GM23338 (cell line): ENCODE measurements at regions not wholly inside any gene's neighbourhood (a gene's known extent, or its start where the extent isn't known, plus 50 kb on each side); places are given as distances from the start of the nearest gene placed in this dataset.

Experiments used
- ATAC-seq: fragments of 200-7000 bp; cut with Tn5 transposase; 3 replicates; pipeline ENCODE4 v1.9.1; 2020
- DNase-seq: peaks from one replicate; pipeline ENCODE4 v3.0.0-alpha.2; 2015; ENCODE audit warnings: low spot score
- H2AFZ ChIP-seq: fragments of 200-600 bp; sonication (generic); 2 replicates; pipeline ENCODE4 v1.8.0; 2016; ENCODE audit warnings: antibody characterized with exemption, mild to moderate bottlenecking, moderate library complexity
- H3F3A ChIP-seq: fragments of 200-600 bp; sonication (generic); replicated peaks from 2 replicates; pipeline ENCODE4 v1.8.0; 2017; ENCODE audit warnings: antibody characterized with exemption, mixed run types, low read depth
- H3K27ac ChIP-seq: fragments of 200-600 bp; sonication (generic); 2 replicates; pipeline ENCODE4 v1.6.1; 2016; ENCODE audit warnings: low read depth
- H3K27me3 ChIP-seq: fragments of 200-600 bp; sonication (generic); 2 replicates; pipeline ENCODE4 v1.8.0; 2016; ENCODE audit warnings: mild to moderate bottlenecking, mixed run types, moderate library complexity; ENCODE audit not compliant: insufficient read depth
- H3K36me3 ChIP-seq: fragments of 200-600 bp; sonication (generic); 2 replicates; pipeline ENCODE4 v1.8.0; 2016; ENCODE audit warnings: mild to moderate bottlenecking; ENCODE audit not compliant: insufficient read depth
- H3K4me1 ChIP-seq: fragments of 200-600 bp; sonication (generic); 2 replicates; pipeline ENCODE4 v1.8.0; 2016; ENCODE audit warnings: mild to moderate bottlenecking, moderate library complexity; ENCODE audit not compliant: insufficient read depth
- H3K4me2 ChIP-seq: fragments of 200-600 bp; sonication (generic); 2 replicates; pipeline ENCODE4 v1.7.1; 2017; ENCODE audit warnings: mixed run types
- H3K4me3 ChIP-seq: fragments of 200-600 bp; sonication (generic); 2 replicates; pipeline ENCODE4 v1.6.1; 2016; ENCODE audit warnings: mixed run types
- H3K79me2 ChIP-seq: fragments of 200-600 bp; sonication (generic); replicated peaks from 2 replicates; pipeline ENCODE4 v1.8.0; 2017; ENCODE audit warnings: mild to moderate bottlenecking; ENCODE audit not compliant: insufficient read depth
- H3K9me2 ChIP-seq: fragments of 200-600 bp; sonication (generic); 2 replicates; pipeline ENCODE4 v1.8.0; 2017; ENCODE audit not compliant: insufficient read depth
- H4K20me1 ChIP-seq: fragments of 200-600 bp; sonication (generic); replicated peaks from 2 replicates; pipeline ENCODE4 v1.8.0; 2017; ENCODE audit warnings: mild to moderate bottlenecking; ENCODE audit not compliant: insufficient read depth
- H3K27ac Mint-ChIP-seq: 2 replicates; pipeline ENCODE4 v1.8.0; 2020; ENCODE audit warnings: inconsistent platforms, mild to moderate bottlenecking, moderate library complexity, mixed read lengths
- H3K27me3 Mint-ChIP-seq: 3 replicates; pipeline ENCODE4 v1.8.0; 2022; ENCODE audit warnings: low read depth, mild to moderate bottlenecking, moderate library complexity, mixed read lengths, inconsistent platforms; ENCODE audit not compliant: insufficient read depth, poor library complexity
- H3K36me3 Mint-ChIP-seq: 3 replicates; pipeline ENCODE4 v1.8.0; 2021; ENCODE audit warnings: low read depth, mild to moderate bottlenecking, inconsistent platforms, moderate library complexity, mixed read lengths
- H3K4me1 Mint-ChIP-seq: 3 replicates; pipeline ENCODE4 v1.8.0; 2020; ENCODE audit warnings: mild to moderate bottlenecking, inconsistent platforms, mixed read lengths
- H3K4me3 Mint-ChIP-seq: 3 replicates; pipeline ENCODE4 v1.8.0; 2021; ENCODE audit warnings: moderate library complexity, mild to moderate bottlenecking, inconsistent platforms, mixed read lengths
- H3K9me3 Mint-ChIP-seq: 3 replicates; pipeline ENCODE4 v1.8.0; 2020; ENCODE audit warnings: moderate library complexity, mild to moderate bottlenecking, inconsistent platforms, mixed read lengths
- EZH2phosphoT487 ChIP-seq: fragments of 200-600 bp; sonication (generic); IDR thresholded peaks from one replicate; pipeline ENCODE4 v1.8.1; 2018; ENCODE audit warnings: antibody characterized with exemption; ENCODE audit not compliant: unreplicated experiment
- NANOG ChIP-seq: IDR thresholded peaks from 2 replicates; pipeline ENCODE4 v1.6.1; 2016; ENCODE audit warnings: antibody characterized with exemption, borderline replicate concordance
- POLR2AphosphoS5 ChIP-seq: IDR thresholded peaks from 2 replicates; pipeline ENCODE4 v1.6.1; 2016; ENCODE audit warnings: antibody characterized with exemption, low read depth
- ZNF462 ChIP-seq: fragments of 250-450 bp; sonication (Bioruptor Pico); IDR thresholded peaks from 2 replicates; pipeline ENCODE4 v1.5.0; 2020; ENCODE audit warnings: mild to moderate bottlenecking, moderate library complexity
- TF ChIP-seq, protein P1 (sequence below): IDR thresholded peaks from 2 replicates; pipeline ENCODE4 v1.6.1; 2016; ENCODE audit warnings: antibody characterized with exemption

DNA sequence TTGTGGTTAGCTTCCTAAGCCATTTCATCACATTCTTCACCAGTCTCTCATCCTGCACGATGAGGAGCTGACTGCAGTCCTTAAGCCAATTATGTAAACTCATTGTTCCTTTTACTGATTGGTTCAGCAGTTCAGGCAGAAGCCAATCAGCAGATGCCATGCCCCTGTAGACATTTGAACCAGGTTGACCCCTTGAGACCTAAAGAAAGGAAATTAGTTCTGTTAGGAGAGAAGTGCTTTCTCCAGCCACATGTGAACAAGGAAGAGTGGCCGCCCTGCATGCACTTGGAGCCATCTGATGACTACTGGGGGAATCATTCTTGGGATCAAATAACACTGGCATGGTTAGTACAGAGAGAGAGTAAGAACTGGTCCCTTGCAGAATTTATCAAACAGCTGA lies 535.2 kb upstream of the ID4 start (continued):
- TF ChIP-seq ZNF462 (CRISPR knock-in tag) = no peak

- no peaks in the 10 kb centered on the region for H3F3A ChIP-seq
- no peaks in the 10 kb centered on the region for H4K20me1 ChIP-seq
- no peaks in the 10 kb centered on the region for H3K27me3 ChIP-seq
- H3K4me2 ChIP-seq = no peak overlapping the region
- no peaks in the 10 kb centered on the region for H3K36me3 ChIP-seq
- no peak overlapping the region for H3K4me3 ChIP-seq
- TF ChIP-seq EZH2phosphoT487 (no peak), NANOG (no peak), POLR2AphosphoS5 (no peak)
- TF ChIP-seq, protein P1, sequence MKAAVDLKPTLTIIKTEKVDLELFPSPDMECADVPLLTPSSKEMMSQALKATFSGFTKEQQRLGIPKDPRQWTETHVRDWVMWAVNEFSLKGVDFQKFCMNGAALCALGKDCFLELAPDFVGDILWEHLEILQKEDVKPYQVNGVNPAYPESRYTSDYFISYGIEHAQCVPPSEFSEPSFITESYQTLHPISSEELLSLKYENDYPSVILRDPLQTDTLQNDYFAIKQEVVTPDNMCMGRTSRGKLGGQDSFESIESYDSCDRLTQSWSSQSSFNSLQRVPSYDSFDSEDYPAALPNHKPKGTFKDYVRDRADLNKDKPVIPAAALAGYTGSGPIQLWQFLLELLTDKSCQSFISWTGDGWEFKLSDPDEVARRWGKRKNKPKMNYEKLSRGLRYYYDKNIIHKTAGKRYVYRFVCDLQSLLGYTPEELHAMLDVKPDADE = no peak
- DNase-seq (no peak), ATAC-seq (no peak)
- H3K9me2 ChIP-seq = peaks cover 3% of the 10 kb centered on the region; the same call in 1 of the 2 replicates
- no peaks in the 10 kb centered on the region for H3K36me3 Mint-ChIP-seq
- H3K27ac Mint-ChIP-seq = no peak overlapping the region
- no peak overlapping the region for H3K27ac ChIP-seq
- no peak overlapping the region for H3K4me3 Mint-ChIP-seq
- H3K9me3 Mint-ChIP-seq = no peaks in the 10 kb centered on the region
- H3K4me1 Mint-ChIP-seq = peaks cover 10% of the 10 kb centered on the region
- H3K79me2 ChIP-seq = no peaks in the 10 kb centered on the region
- peaks cover 11% of the 10 kb centered on the region for H3K4me1 ChIP-seq
- no peak overlapping the region for H2AFZ ChIP-seq
- no peaks in the 10 kb centered on the region for H3K27me3 Mint-ChIP-seq
These were observed 533.8 kb upstream of the ID4 start for GRCh38 chr6:19303383-19303782.
